AG04450 (cell line): ENCODE measurements at regions not wholly inside any gene's neighbourhood (a gene's known extent, or its start where the extent isn't known, plus 50 kb on each side); places are given as distances from the start of the nearest gene placed in this dataset.

Experiments used
- CTCF ChIA-PET: fragments of 300-600, 350-600 bp; formaldehyde crosslinking; extraction: SDS; loops from one replicate; lab custom pipeline; 2022; ENCODE audit warnings: antibody characterized with exemption, inconsistent platforms; lab: Charles Lee
- POLR2A ChIA-PET: fragments of 350-600 bp; formaldehyde crosslinking; extraction: SDS; loops from one replicate; lab custom pipeline; 2021; ENCODE audit warnings: antibody characterized with exemption, inconsistent platforms; lab: Yijun Ruan, JAX
- DNase-seq: peaks from one replicate; pipeline ENCODE4 v3.0.0-alpha.2; 2011; ENCODE audit warnings: low read depth, low spot score
- H3K27ac ChIP-seq: one replicate; pipeline ENCODE4 v1.5.1; 2012; ENCODE audit warnings: low read depth, low read length, control low read depth
- H3K27me3 ChIP-seq: one replicate; pipeline ENCODE4 v1.6.0; 2012; ENCODE audit warnings: low read length; ENCODE audit not compliant: control insufficient read depth, insufficient read depth
- H3K4me3 ChIP-seq: 2 replicates; pipeline ENCODE4 v1.5.1; 2011; ENCODE audit warnings: mild to moderate bottlenecking, low read depth, low read length, control low read depth
- H3K9me3 ChIP-seq: 2 replicates; pipeline ENCODE4 v1.5.1; 2012; ENCODE audit warnings: low read length; ENCODE audit not compliant: control insufficient read depth, insufficient read depth
- CTCF ChIP-seq: IDR thresholded peaks from 2 replicates; pipeline ENCODE4 v1.5.1; 2011; ENCODE audit warnings: low read depth, low read length, control low read depth, inconsistent platforms

- ChIA-PET POLR2A (no interaction called here), CTCF (no interaction called here)
- no peak for DNase-seq
- Histone ChIP-seq H3K27ac (no peak overlapping the region), H3K27me3 (no peaks in the 10 kb centered on the region), H3K4me3 (no peak overlapping the region), H3K9me3 (no peaks in the 10 kb centered on the region; the same call in 1 of the 2 replicates)
- TF ChIP-seq CTCF, result no peak
Observed at GRCh38 chr16:9205661-9206060, 114.2 kb downstream of the HAPSTR1 start.

- POLR2A ChIA-PET, result no interaction called here
- Histone ChIP-seq H3K27me3 (no peaks in the 10 kb centered on the region), H3K4me3 (no peak overlapping the region), H3K27ac (no peak overlapping the region), H3K9me3 (no peaks in the 10 kb centered on the region; the same call in 1 of the 2 replicates)
- CTCF ChIA-PET, result no interaction called here
- TF ChIP-seq CTCF, result no peak
- DNase-seq, result no peak
Observed at GRCh38 chr16:9206156-9206555, 114.7 kb downstream of the HAPSTR1 start.

DNA sequence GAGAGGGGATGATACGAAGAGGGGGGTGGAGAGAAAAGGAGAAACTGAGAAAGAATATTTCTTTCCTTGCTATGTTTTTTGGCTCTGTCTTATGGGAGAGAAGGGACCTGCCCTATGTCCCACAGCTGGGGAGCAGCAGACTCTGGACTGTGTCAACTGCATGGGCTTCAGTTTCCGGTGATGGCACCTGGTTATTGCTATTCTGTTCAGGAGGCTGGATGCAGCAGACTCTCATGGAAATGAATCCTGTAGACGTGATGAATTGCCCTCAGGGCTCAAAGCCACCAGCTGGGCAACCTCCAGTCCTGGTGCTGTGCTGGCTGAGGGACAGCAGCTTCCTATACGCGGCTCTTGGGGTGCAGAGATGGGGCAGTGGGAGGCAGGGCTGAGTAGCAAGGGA lies 121.2 kb downstream of the HAPSTR1 start:
- no peaks in the 10 kb centered on the region for H3K9me3 ChIP-seq
- POLR2A ChIA-PET, result no interaction called here
- H3K4me3 ChIP-seq, result no peak overlapping the region
- CTCF ChIA-PET, result no interaction called here
- no peak overlapping the region for H3K27ac ChIP-seq
- no peaks in the 10 kb centered on the region for H3K27me3 ChIP-seq
- no peak for DNase-seq
- no peak for TF ChIP-seq CTCF

DNA sequence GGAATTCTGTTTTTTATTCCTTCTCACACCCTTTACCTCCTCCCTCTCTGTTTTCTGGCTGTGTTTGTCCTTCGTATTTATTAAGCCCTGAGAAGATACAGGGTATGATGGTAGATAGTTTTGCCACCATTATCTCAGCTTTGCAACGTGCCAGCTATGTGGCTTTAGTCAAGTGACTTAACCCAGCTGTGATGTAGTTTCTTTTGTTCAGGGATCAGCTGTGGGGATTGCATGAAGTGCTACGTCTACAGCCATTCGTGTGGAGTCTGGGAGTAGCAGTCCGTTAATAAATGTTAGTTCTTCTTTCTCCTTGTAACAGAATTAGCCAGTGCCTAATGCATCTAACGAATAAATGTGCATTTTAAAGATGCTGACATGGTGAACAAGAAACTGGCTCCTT lies 128.4 kb downstream of the HAPSTR1 start:
- Histone ChIP-seq H3K27ac (no peak overlapping the region), H3K9me3 (no peaks in the 10 kb centered on the region), H3K4me3 (no peak overlapping the region), H3K27me3 (no peaks in the 10 kb centered on the region)
- POLR2A ChIA-PET, result no interaction called here
- no peak for TF ChIP-seq CTCF
- CTCF ChIA-PET, result no interaction called here
- DNase-seq, result no peak

GRCh38 chr16:9225527-9226316 lies 134.3 kb downstream of the HAPSTR1 start:
- no peak for DNase-seq
- CTCF ChIA-PET, result no interaction called here
- no peaks in the 10 kb centered on the region for H3K27me3 ChIP-seq
- H3K27ac ChIP-seq, result no peak overlapping the region
- H3K9me3 ChIP-seq, result no peaks in the 10 kb centered on the region
- POLR2A ChIA-PET, result no interaction called here
- peak; percentile 41; the same call in 1 of the 2 replicates for TF ChIP-seq CTCF
- no peak overlapping the region for H3K4me3 ChIP-seq
